ENCODE measurements at regions not wholly inside any gene's neighbourhood (a gene's known extent, or its start where the extent isn't known, plus 50 kb on each side); places are given as distances from the start of the nearest gene placed in this dataset.

DNA sequence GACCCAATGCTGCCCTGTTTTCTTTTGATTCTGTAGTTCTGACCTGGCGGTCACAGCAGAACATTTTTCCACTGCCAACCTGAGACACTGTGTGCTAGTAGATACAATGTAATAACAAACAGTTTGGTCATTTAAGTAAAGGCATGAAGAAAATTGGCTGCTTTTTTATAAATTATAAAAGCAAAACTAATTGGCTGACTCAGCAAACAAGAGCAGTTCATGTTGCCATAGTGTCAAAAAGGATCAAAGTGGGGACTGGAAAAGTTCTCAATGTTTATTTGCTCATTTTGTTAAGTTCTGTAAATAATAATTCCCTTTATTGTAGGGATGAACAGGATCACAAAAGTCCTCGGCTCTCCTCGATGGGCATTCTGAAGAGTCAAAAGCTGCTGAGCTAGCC, 599.5 kb downstream of the PKHD1 start:
- peaks cover 13% of the 10 kb centered on the region for H3K9me3 Mint-ChIP-seq
- H3K27me3 ChIP-seq (ENCODE audit: control insufficient read depth in 1 of 2, insufficient read depth in 2 of 2, low read length in 2 of 2) = no peaks in the 10 kb centered on the region
- no peaks in the 10 kb centered on the region for H3K4me1 Mint-ChIP-seq (ENCODE audit: low read depth)
- ChIA-PET POLR2A (no interaction called here), CTCF (no interaction called here)
- H3K9me3 ChIP-seq (ENCODE audit: control insufficient read depth in 1 of 2, insufficient read depth in 1 of 2, low read length in 2 of 2) = peaks cover 0 to 7% of the 10 kb centered on the region in 2 experiments
- no peaks in the 10 kb centered on the region for H3K27me3 Mint-ChIP-seq
- no peaks in the 10 kb centered on the region for H3K4me1 ChIP-seq (ENCODE audit: insufficient read depth, low read length)
- DNase-seq (no peak), ATAC-seq (ENCODE audit: poor library complexity) (no peak)
- H3K27ac ChIP-seq (ENCODE audit: low read depth in 1 of 2, low read length in 2 of 2) = no peak overlapping the region
- no peak overlapping the region for H3K4me3 Mint-ChIP-seq
- H3K36me3 ChIP-seq (ENCODE audit: insufficient read depth, low read length) = no peaks in the 10 kb centered on the region
- intact Hi-C loops (cut with DNase I, micrococcal nuclease) = no loop called here
- no peaks in the 10 kb centered on the region for H3K36me3 Mint-ChIP-seq (ENCODE audit: low read depth)
- no peak overlapping the region for H3K4me3 ChIP-seq (ENCODE audit: low read length)
- H3K27ac Mint-ChIP-seq = no peak overlapping the region
- TF ChIP-seq, protein P1, sequence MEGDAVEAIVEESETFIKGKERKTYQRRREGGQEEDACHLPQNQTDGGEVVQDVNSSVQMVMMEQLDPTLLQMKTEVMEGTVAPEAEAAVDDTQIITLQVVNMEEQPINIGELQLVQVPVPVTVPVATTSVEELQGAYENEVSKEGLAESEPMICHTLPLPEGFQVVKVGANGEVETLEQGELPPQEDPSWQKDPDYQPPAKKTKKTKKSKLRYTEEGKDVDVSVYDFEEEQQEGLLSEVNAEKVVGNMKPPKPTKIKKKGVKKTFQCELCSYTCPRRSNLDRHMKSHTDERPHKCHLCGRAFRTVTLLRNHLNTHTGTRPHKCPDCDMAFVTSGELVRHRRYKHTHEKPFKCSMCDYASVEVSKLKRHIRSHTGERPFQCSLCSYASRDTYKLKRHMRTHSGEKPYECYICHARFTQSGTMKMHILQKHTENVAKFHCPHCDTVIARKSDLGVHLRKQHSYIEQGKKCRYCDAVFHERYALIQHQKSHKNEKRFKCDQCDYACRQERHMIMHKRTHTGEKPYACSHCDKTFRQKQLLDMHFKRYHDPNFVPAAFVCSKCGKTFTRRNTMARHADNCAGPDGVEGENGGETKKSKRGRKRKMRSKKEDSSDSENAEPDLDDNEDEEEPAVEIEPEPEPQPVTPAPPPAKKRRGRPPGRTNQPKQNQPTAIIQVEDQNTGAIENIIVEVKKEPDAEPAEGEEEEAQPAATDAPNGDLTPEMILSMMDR (IDR thresholded peaks at IDR 0.05) = no peak

DNA sequence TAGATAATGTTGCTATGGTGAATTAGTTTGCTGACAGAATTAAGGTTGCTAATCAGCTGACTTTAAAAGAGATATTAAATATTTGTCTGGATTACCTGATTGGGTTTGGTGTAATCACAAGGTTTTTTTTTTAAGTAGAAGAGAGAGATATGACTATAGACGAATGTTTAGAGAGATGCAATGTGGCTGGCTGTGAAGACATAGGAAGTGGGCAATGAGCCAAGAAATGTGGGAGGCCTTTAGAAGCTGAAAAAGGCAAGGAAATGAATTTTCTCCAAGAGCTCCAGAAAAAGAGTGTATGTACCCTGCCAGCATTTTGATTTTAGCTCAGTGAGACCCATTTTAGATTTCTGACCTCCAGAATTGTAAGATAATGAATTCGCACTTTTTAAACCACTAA, 598.3 kb downstream of the PKHD1 start:
- Mint-ChIP-seq H3K4me1 (ENCODE audit: low read depth) (no peaks in the 10 kb centered on the region), H3K36me3 (ENCODE audit: low read depth) (no peaks in the 10 kb centered on the region), H3K9me3 (peaks cover 8% of the 10 kb centered on the region), H3K27ac (no peak overlapping the region), H3K4me3 (no peak overlapping the region), H3K27me3 (no peaks in the 10 kb centered on the region)
- POLR2A ChIA-PET = no interaction called here
- intact Hi-C loops (cut with DNase I, micrococcal nuclease) = no loop called here
- Histone ChIP-seq H3K27ac (ENCODE audit: low read depth in 1 of 2, low read length in 2 of 2) (no peak overlapping the region), H3K4me3 (ENCODE audit: low read length) (no peak overlapping the region), H3K4me1 (ENCODE audit: insufficient read depth, low read length) (no peaks in the 10 kb centered on the region), H3K9me3 (ENCODE audit: control insufficient read depth in 1 of 2, insufficient read depth in 1 of 2, low read length in 2 of 2) (peaks cover 0 to 7% of the 10 kb centered on the region in 2 experiments), H3K36me3 (ENCODE audit: insufficient read depth, low read length) (no peaks in the 10 kb centered on the region), H3K27me3 (ENCODE audit: control insufficient read depth in 1 of 2, insufficient read depth in 2 of 2, low read length in 2 of 2) (no peaks in the 10 kb centered on the region)
- TF ChIP-seq, protein P1 (IDR thresholded peaks at IDR 0.05) = no peak
- DNase-seq (no peak), ATAC-seq (ENCODE audit: poor library complexity) (no peak)
- CTCF ChIA-PET = no interaction called here

DNA sequence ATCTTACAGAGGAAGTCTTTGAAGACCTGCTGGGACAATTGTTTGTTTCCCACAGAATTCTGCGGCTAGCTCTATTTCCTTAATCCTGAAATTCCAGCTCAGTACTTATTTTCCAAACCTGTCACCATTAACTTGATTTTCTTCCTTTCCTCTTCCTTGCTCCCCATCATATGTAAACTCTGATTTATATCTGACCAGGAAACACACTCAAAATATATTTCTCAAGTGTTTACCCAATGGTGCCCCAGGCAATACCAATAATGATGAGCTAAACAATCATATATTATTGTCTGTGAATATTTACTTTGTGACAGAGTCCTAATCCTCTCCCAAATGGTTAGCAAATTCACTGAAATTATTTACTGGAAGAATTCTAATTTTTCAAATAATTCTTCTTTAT, 597.3 kb downstream of the PKHD1 start:
- no peaks in the 10 kb centered on the region for H3K4me1 ChIP-seq (ENCODE audit: insufficient read depth, low read length)
- ATAC-seq (ENCODE audit: poor library complexity) (no peak), DNase-seq (no peak)
- no peaks in the 10 kb centered on the region for H3K27me3 Mint-ChIP-seq
- peaks cover 0 to 7% of the 10 kb centered on the region in 2 experiments for H3K9me3 ChIP-seq (ENCODE audit: control insufficient read depth in 1 of 2, insufficient read depth in 1 of 2, low read length in 2 of 2)
- no peak overlapping the region for H3K4me3 ChIP-seq (ENCODE audit: low read length)
- H3K36me3 Mint-ChIP-seq (ENCODE audit: low read depth) = no peaks in the 10 kb centered on the region
- no peaks in the 10 kb centered on the region for H3K27me3 ChIP-seq (ENCODE audit: control insufficient read depth in 1 of 2, insufficient read depth in 2 of 2, low read length in 2 of 2)
- CTCF ChIA-PET = no interaction called here
- H3K27ac Mint-ChIP-seq = no peak overlapping the region
- peaks cover 8% of the 10 kb centered on the region for H3K9me3 Mint-ChIP-seq
- H3K4me1 Mint-ChIP-seq (ENCODE audit: low read depth) = no peaks in the 10 kb centered on the region
- intact Hi-C loops (cut with DNase I, micrococcal nuclease) = no loop called here
- no peaks in the 10 kb centered on the region for H3K36me3 ChIP-seq (ENCODE audit: insufficient read depth, low read length)
- H3K4me3 Mint-ChIP-seq = no peak overlapping the region
- TF ChIP-seq, protein P1 (IDR thresholded peaks at IDR 0.05) = no peak
- POLR2A ChIA-PET = no interaction called here
- no peak overlapping the region for H3K27ac ChIP-seq (ENCODE audit: low read depth in 1 of 2, low read length in 2 of 2)

All from CD4-positive, alpha-beta T cell (primary cell).